CD4-positive, alpha-beta T cell treated with Interleukin-17A for 1 hour (primary cell): ENCODE measurements at regions not wholly inside any gene's neighbourhood (a gene's known extent, or its start where the extent isn't known, plus 50 kb on each side); places are given as distances from the start of the nearest gene placed in this dataset.

Experiments
- DNase-seq: peaks from one replicate; pipeline ENCODE4 v3.0.0-alpha.2; 2020

DNA sequence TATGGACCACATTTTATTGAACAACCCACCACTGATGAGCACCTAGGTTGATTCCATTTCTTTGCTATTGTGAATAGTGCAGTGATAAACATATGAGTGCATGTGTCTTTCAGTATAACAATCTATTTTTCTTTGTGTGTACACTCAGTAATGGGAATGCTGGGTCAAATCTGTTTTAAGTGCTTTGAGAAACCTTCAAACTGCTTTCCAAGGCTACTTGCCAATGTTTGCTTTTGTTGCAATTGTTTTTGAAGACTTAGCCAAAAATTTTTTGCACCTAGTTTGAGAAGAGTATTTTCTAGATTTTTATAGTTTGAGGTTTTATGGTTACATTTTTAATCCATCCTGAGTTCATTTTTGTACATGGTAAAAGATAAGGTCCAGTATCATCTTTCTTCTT, 587.4 kb upstream of the SETBP1 start:
- no peak for DNase-seq

DNA sequence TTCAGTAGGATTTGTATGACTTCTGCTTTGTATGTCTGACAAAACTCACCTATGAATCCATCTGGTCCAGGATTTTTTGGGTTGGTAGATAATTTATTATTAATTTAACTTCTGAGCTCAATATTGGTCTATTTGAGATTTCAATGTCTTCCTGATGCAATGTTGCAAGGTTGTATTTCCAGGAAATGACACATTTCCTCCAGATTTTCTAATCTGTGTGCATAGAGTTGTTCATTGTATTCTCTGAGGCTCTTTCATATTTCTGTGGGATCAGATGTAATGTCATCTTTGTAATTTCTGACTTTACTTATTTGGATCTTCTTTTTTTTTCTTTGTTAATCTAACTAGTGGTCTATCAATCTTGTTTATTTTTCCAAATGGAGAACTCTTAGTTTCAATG, 584.7 kb upstream of the SETBP1 start:
- DNase-seq: no peak

DNA sequence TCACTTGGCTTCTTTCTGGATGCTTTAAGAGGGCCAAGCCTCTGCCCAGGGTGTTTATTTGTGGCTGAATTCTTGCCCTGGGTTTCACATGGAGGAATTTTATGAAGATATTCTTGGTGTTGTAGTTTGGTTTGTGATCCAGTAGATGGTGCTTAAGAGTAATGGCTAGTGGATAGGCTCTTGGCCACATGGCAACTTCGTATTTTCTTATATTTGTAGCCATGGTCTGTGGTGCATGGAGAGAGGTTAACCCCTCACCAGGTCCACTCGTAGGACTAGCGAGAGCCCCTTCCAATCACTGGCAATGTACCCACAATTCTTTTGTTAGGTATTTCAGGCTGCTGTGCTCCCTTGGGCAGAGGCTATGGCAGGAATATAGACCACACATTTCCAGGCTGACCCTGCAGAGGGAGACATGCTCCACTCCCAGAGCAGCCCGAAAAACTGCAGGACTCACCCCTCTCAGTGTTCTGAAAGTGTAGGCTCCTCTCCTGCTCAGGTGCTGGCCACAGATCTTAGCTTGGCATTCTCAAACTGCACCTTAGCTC, 582.1 kb upstream of the SETBP1 start:
- no peak for DNase-seq

DNA sequence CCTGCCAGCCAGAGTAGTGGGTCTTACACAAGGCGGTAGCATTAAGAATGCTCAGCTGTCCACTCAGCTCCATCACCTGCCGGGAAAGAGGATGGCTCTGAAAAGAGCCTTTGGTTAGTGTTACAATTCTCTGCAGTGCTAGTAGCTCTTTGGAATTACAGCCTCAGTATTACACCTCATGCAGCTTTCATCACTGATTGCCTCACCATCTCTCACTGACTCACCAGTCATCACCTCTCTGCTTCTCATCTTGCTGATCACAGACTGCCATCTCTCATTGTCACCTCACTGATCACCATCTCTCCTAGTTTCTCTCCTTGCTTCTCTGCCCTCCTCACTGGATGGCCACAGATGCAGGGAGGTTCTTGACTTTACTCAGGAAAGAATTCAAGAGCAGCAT, 573.5 kb upstream of the SETBP1 start:
- no peak for DNase-seq

DNA sequence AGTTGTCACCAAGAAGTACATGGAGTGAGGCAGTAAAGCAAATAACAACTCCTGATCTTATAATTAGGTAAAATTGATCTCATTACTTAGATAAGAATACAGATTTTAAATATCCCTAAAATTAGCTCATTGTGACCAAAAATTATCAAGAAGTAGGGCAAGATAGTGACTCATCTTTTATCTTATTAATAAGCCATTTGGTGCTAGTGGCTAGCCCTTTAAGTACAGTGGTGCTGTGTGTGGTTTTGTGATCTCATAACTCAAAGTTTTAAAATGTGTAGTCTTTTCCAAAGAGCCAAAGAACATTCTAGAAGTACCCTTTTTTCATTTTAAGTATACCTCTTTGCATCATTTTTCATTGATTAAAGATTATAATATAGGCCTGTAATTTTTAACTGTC, 569.4 kb upstream of the SETBP1 start:
- no peak for DNase-seq

DNA sequence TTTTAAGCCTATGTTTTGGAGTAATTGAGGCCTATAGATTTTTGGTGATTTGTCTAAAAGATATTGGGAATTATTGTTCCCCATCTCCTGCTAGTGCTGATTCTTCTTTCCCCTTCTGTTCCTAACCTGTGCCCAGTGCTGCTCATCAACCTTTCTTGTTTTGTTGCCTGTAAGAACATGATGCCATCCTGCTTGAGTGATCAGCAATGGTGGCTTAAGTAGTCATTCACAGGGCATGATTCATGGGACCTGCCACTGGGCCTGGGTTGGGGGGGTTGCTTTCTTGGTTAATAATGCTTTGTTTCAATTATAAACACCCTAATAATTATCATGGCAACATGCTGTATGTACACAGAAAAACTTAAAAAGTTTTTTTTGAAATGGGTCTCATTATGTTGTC, 562.9 kb upstream of the SETBP1 start:
- no peak for DNase-seq

DNA sequence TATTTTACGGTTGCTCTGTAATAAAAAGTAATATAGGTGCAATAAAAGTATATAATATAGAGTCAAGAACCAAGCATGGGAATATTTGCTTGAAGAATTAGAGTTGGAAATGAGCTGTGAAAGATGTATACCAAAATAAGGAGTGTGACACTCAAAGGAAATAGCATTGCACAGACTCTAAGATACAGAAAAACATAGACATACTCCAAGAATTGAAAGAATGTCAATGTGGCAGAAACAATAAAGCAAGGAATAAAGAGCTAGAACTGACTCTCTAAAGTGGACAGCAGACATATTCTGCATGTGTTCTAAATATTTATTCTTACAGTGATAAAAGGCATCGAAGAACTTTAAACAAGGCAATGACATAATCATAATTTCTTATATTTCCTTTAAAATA, 561.1 kb upstream of the SETBP1 start:
- no peak for DNase-seq

DNA sequence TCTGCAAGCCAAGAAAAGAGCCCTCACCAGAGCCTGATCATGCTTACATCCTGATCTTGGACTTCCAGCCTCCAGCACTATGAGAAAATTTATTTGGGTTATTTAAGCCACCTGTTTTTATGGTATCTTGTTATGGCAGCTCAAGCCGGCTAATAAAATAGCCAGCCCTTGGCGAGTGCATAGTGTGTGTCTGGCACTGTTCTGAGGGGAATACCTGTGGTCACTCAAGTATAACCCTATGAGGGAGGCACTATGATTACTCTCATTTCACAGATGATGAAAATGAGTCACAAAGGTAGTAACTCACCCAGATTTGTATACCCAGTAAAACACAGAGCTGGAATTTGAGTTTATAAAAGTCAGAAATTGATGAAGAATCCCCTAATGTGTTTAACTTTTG, 556.9 kb upstream of the SETBP1 start:
- no peak for DNase-seq

DNA sequence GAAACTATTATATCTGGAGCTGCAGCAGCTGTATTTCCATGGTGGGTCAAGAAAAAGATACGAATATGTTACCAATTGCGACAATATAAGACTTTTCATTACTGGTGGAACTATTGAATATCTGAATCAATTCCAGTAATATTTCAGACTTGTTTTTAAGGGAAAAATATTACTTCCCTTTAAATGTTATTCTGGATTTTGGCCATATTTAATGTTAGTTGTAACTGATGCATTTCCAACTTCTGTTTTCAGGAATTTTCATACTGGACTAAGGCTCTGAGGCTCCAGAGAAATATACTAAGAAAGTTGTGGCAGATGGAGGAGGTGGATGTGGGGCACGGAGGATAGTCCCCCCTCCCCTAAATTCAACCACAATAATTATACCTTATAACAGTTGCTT, 555.2 kb upstream of the SETBP1 start:
- DNase-seq: no peak

DNA sequence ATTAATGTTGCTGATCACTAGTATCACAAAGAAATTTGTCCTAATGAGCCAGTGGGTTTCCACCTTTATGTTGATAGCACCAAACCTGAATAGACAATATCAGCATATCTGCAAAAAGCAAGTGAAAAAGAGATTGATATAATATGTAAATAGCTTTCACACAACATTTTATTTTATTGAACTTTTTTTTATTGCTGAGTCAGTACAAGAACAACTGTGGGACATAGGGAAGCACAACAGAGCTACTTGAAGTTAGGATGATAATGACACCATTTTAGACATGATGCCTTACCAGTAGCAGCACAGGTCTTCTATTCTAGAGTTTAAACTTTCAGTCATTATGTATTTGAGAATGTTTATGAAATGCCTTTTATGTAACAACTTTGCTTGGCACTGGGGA, 554.1 kb upstream of the SETBP1 start:
- no peak for DNase-seq

DNA sequence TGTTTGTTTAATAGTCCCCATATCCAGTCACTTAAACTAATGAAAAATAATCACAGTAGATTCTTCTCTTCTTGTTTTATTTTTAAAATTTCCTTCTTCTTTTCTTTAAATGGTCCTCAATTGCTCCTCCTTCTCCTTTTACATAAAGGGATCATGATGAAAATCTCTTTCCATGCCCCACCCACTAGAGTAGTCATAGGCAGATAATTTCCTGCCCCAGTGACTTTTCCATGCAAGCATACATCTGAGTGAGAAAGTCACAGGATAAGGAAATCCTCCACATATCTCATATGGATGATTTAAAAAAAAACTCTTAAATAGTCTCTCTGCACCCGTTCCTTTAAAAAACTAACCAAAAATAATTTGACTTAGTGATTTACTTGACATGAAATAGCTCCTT, 552.3 kb upstream of the SETBP1 start:
- DNase-seq: no peak

DNA sequence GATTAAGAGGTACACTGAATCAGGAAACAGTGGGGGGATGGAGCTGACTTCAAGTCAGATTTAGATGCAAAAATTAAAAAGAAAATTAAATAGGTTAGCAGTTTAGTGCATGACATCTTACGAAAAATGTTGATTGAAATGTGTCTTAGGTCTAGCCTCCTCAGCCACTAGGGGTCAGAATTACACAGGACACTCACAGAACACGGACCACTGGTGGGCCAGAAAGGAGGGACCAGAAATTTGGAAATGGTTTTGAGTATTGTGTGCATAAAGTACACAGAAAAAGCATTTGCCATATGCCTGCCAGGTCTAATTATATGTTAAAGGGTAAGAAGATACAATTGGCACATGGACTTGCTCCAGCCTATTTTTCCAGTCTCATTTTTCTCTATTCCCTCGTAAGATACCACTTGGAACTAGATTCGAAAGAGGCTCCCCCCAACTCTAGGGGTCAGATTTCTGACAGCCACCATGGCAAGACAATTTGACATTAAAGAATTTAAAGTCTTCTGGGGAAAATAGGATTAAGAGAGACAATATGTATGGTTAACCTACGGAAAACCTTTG, 550.2 kb upstream of the SETBP1 start:
- DNase-seq: no peak

DNA sequence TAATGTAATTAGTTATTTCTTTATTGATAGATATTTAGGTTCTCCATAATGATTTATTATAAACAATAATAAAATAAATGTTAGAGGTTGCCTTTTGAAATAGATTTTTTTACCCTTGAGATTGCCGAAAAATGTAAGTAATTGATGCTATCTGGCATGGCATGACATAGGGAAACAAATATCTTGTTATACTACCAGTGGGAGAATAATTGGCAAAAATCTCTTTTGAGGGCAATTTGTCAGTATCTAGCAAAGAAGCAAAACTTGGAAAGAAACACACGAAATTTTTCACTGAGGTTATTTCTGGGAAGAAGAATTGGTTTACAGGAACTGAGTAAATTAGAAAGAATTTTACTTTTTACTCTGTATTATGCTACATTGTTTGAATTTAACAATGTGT, 547.2 kb upstream of the SETBP1 start:
- no peak for DNase-seq

DNA sequence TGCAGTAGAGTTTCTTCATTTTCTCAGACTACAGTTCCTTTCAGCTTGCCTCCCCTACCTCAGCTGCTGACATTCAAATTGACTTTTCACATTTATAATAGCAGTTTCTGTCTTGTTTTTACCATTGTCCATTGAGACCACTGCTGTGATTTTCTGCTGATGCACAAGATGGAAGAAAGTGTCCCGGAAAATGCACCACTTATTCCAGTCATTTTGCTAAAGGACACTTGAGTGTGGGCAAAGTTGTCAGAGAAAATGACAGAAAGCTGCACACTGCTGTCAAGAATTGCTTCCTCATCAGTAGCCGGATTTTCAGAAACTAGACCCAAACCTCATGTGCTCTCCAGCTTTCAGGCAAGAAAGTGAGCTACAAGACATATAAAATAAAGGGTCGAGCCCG, 546.2 kb upstream of the SETBP1 start:
- no peak for DNase-seq

DNA sequence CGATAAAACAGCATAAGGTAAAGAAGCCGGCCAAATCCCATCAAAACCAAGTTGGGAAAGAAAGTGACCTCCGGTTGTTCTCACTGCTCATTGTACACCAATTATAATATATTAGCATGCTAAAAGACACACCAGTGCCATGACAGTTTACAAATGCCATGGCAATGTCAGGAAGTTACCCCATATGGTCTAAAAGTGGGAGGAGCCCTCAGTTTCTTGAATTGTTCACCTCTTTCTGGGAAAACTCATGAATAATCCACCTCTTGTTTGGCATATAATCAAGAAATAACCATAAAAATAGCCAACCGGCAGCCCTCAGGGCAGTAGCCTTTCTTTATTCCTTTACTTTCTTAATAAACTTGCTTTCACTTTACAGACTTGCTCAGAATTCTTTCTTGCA, 544.9 kb upstream of the SETBP1 start:
- no peak for DNase-seq

DNA sequence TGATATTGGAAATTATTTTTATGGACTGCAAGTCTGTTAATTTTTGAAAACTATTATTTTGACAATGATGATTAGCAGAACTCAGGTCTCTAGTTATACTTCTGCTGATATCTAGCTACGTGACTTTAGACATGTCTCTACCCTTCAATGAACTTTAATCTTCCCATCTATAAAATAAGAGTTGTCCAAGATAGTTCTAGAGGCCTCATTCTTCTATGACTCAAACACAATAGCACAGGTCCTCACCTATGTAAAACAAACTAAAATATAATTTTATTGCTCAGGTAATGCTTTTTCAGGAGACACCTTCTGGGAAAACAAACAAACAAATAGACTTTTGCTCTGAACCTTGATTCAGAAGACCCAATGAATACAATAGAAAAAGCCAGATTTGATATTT, 544.4 kb upstream of the SETBP1 start:
- DNase-seq: no peak

DNA sequence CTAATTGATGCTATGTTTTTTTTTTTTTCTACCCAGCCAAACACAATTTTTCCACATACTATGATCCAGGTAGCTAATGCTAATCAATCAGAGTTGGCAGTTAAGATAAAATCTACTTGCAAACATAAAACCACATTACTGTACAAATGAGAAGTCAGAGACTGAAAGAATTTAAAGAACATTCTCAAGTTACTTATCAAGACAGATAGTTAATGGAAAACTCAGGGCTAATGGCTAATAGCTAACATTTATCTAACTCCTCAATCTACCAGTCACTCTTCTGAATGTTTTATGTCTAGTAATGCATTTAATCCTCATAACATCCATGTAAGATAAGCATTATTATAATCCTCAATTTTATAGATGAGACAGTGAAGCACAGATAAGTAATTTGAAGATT, 537.6 kb upstream of the SETBP1 start:
- DNase-seq: no peak

DNA sequence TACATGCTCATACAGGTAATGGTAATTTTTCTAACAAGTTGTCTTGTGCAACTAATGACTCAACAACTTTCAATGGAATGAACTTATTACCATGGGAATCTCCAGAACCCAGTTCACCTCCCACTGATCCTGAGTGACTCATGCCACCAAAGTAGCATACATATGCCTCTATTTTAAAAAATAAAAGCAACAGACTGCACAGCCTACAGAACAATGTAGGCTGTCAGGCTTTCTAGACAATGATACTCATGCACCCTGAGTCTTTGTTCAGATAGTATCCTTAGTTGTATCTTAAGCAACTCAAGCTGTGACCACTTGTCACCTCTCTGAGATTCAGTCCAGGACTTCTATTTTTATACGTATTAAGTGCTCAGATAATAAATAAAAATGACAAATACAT, 531.0 kb upstream of the SETBP1 start:
- no peak for DNase-seq

DNA sequence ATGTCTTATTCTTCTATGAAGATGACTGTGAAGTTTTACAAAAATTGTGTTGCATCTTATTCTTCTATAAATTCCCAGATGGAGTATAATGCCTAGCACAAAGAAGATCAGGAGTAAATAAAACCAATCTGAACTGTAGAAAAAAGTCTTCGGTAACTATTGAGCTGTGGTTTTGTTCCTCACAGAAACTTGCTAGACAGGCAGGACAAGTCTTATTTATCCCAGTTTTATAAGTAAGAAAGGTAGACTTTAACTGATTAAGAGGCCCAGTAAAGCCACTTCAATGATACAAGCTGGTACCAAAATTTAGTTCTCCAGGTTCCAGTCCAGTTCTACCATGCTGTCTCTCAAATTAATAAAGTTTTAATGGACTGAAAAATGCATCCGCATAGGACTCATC, 526.7 kb upstream of the SETBP1 start:
- no peak for DNase-seq

DNA sequence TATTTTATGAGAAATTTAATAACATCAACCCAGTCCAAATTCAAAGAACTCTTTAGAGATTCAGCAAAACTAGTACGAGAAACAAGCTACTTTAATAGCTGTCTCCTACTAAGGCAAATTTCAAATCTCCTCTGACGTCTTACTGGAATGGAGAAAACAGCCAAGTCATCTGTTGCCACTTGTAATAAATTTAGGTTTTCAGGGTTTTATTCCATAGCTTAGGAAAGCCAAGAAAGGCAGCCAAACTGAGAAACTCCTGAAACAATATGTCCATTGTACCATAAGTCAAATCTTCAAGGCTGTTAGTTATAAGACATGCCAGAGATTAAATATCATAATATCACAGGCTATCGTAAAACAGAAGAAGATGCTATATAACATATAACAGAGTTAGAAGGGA, 524.6 kb upstream of the SETBP1 start:
- DNase-seq: no peak

DNA sequence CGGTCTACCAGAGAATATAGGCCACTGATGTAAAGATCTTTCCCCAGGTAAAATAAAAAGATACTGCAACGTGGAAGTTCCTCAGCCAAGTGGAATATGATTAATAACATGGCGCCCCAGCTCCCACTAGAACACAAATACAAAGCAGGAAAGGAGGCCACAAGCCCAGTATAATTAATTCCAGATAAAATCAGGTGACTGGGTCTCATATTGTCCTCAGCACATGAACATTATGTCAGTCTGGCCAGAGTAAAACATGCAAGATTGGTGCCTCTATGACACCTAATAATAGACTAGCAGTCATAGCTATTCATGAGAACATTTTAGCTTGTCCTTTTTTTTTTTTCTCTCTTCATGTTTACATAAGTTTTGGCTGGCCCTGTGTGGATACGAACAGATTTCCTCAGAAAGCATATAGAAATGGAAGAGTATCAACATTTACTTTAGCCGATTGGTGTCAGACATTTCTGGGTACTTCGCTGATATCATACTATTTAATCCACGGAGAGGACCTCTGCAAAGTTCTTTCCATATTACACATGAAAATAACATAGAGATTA, 523.8 kb upstream of the SETBP1 start:
- no peak for DNase-seq

DNA sequence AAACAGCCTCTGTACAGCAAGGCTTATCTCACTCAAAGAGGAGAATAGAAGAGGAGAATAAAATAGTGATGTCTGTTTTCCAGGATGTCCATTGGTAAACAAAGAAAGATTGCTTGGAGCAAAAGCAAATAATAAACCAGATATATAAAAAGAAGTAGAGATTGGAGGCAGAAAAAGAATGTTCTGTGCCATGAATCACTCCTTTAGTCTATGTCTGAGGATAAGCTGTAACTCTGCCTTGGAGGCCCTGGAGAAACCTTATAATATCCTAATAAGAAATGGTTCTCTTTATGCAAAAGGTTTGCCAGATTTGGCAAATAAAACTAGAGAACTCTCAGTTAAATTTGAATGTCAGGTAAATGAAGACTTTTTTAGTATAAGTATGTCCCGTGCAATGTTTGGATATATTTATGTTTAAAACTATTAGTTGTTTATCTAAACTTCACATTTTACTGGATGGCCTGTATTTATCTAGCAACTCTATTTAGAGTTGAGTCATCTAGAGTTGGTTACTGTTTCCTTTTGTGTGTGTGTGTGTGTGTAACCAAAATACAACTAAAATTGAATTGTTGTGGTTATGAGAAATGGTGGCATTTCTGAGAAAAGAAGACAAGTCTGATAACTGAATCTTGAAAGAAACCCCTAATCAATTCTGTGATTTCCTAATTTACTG, 510.3 kb upstream of the SETBP1 start:
- no peak for DNase-seq

DNA sequence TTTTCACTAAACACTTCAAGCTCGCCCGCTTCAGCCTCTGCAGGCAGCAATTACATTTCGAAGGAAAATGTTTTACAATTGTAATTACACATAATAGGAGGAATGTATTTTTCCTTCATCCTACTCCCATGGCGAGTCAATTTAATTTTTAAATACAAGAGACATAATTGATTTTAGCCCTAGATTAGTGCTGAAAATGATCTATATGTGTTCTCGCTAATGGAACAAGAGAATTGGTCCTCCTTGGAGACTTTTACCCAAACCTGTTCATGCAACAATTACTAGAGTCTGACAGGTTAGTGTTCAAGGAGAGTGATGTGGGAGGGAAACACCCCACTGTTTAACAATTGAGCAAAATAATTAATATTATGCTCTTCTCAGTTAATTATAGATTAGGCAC, 509.4 kb upstream of the SETBP1 start:
- no peak for DNase-seq

DNA sequence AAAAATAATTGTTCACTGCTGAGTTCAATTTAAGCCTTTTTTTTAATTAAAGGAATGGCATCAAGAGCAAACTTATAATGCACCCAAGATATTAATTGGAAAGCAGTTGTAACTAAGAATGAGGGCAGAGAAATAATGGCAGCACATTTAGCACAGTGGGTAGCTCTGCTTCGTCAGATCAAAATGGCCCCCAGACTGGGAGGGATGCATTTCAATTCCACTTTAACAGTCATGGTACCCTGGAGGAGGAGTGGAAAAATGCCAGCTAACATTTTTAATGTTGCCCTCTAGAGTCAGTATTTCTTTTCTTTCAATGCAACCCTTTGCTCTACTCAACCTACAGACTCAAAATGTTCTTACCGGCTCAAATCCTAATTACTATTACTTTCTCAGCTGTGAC, 504.8 kb upstream of the SETBP1 start:
- no peak for DNase-seq

DNA sequence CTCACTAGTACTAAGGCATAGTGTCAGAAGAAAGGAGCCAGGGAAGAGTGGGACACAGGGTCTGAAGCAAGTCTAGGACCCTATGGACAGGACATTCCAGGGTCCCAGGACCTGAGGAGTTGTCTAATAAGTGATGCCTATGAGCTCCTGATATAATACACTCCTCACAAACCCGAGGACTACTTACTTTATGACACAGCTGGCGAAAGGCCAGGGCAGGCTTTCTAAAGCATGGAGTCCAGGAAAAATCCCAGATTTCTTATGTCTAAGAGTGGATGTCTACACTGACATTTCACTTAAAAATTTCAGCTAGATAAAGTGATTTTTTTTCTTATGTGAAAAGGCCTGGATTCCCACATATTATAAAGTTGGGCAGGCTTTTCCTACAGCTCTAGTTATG, 502.2 kb upstream of the SETBP1 start:
- no peak for DNase-seq
